GM13977 (cell line): ENCODE measurements at regions not wholly inside any gene's neighbourhood (a gene's known extent, or its start where the extent isn't known, plus 50 kb on each side); places are given as distances from the start of the nearest gene placed in this dataset.

Source experiments
- DNase-seq: peaks from one replicate; pipeline ENCODE4 v3.0.0; 2012; ENCODE audit warnings: low spot score
- in situ Hi-C: fragments of 300-500 bp; cut with MboI; formaldehyde crosslinking; loops from one replicate; pipeline ENCODE4 v1.12.0; 2022; ENCODE audit warnings: low sequenced_read_pairs, low pct_unique_long_range_greater_than_20kb, mixed read lengths, inconsistent platforms; ENCODE audit not compliant: unreplicated experiment
- TF ChIP-seq, protein P1 (sequence below): IDR thresholded peaks from 2 replicates; pipeline ENCODE4 v1.5.1; 2012; ENCODE audit warnings: mild to moderate bottlenecking, control low read depth; ENCODE audit not compliant: insufficient read depth; ENCODE audit errors: extremely low read depth, missing control alignments

DNA sequence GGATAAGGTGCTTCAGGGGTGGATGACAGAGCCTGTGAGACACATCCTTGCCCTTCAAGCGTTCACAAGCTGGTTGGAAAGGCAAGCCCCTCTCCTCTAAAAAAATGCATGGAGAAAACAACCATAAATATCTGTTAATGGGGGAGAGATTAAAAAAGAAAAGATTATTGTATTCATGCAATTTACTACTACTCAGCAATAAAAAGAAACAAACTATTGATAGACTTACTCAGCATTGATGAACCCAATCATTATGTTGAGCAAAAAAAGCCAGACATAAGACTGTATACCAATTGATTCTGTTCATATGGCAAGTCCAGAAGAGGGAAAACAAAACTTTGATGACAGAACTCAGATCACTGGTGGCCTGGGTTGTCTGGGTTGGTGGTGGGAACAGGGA, 138.7 kb upstream of the IRF2BP2 start:
- in situ Hi-C loops, result loop anchor here (25.0 kb wide), 2 partner anchors 89 to 339 kb away; no protein-coding TSS in a partner anchor
- DNase-seq, result no peak
- TF ChIP-seq, protein P1, sequence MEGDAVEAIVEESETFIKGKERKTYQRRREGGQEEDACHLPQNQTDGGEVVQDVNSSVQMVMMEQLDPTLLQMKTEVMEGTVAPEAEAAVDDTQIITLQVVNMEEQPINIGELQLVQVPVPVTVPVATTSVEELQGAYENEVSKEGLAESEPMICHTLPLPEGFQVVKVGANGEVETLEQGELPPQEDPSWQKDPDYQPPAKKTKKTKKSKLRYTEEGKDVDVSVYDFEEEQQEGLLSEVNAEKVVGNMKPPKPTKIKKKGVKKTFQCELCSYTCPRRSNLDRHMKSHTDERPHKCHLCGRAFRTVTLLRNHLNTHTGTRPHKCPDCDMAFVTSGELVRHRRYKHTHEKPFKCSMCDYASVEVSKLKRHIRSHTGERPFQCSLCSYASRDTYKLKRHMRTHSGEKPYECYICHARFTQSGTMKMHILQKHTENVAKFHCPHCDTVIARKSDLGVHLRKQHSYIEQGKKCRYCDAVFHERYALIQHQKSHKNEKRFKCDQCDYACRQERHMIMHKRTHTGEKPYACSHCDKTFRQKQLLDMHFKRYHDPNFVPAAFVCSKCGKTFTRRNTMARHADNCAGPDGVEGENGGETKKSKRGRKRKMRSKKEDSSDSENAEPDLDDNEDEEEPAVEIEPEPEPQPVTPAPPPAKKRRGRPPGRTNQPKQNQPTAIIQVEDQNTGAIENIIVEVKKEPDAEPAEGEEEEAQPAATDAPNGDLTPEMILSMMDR, result no peak

DNA sequence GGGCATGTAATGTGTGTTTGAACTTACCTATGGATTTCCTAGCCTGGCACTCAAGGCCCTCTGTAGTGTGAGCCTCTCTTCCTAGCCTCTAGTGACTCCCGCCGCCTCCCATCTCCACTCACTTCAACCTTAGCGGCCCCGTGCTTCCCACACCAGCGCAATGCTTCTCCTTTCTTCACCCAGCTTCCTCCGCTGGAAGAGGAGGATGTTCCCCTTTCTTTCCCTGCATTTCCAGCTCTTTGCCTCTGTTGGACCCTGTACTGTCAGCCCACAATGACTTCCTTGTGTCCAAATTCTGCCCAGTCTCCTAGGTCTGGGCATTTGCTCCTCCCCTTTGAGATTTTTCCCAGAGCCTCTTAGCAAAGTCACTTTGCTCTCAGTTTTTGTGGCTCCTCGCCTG, 138.1 kb upstream of the IRF2BP2 start:
- no peak for DNase-seq
- in situ Hi-C loops, result loop anchor here (25.0 kb wide), 2 partner anchors 89 to 339 kb away; no protein-coding TSS in a partner anchor
- TF ChIP-seq, protein P1, result no peak

DNA sequence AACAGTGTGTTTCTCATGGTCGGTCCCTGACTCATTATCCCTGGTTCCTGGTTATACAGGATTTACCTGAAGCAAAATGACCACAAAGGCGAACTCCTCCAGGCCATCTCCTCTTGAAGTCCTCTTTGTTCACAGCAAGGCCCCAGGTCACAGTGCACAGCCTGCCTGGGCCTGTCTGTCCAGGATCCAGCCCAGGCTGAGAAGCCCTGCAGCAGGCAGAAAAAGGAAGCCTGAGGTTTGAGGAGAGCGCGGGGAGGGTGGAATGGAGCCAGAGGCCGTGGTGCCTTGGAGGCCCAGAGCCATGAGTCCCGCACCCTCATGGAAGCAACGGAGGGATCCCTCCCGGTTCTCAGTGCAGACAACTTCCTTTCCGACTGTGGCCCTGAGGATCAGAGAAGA, 136.8 kb upstream of the IRF2BP2 start:
- in situ Hi-C loops, result loop anchor here (25.0 kb wide), 2 partner anchors 91 to 341 kb away; no protein-coding TSS in a partner anchor
- TF ChIP-seq, protein P1, result no peak
- no peak for DNase-seq

DNA sequence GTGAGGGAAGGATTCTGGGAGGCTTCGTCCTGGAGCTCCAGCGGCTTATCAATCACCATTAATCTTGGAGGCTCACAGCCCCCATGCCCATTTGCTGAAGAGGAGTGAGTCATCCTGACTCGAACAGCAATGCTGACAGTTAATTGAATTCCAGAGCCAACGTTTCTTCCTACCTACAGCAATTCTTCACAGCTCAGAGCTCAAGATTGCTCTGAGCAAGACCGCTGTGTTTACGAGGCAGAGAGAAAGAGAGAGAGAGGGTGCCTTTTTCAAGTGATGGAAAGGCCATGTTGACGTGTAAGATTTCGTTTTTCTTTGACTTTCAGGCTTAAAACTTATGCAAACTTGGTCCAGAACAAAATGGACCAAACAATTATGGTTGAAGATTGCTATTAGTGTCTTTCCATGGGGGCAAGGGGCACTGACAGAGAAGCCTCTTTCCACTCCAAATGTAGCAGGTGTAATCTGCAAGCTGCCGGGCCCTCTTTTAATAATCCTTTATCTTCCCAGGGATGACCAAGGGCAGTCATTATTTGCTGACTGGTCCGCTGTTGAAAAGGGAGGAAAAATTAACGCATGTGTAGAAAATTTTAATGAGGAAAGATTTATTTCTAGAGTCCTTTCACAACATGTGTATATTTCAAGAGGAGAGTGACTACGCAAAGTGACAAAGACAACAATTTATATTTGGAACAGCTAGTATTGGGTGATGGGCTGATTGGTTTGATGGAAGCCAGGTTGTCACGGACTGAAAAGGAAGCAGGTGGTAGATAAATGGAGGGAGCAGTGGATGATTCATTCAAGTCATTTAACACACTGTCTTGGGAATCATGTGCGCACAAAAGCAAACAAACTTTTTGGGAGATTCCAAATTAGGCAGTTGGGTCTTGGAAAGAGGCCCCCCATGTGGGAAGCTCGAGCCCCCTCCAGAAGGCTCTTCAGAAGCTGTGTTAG, 136.1 kb upstream of the IRF2BP2 start:
- TF ChIP-seq, protein P1, result no peak
- in situ Hi-C loops, result loop anchor here (25.0 kb wide), 2 partner anchors 91 to 341 kb away; no protein-coding TSS in a partner anchor
- no peak for DNase-seq

DNA sequence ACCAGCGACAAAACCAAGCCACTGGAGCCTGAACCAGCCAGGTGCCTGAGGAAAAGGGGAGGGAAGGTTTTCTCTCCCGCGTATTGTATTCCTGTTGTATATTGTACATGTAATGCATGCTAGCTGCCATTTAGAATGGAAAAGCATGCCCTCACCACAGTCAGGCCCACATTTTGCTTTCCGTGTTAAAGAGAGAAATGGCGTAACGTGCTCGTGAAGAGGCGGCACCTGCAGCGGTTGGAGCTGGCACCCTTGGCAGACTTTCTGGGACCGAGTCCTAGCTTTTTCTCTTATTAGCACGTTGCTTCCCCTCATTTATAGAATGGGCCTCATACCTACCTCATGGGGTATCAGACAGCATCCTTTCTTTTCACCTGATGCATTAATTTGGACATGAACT, 135.3 kb upstream of the IRF2BP2 start:
- TF ChIP-seq, protein P1, result no peak
- DNase-seq, result no peak
- in situ Hi-C loops, result loop anchor here (25.0 kb wide), 2 partner anchors 92 to 342 kb away; no protein-coding TSS in a partner anchor

DNA sequence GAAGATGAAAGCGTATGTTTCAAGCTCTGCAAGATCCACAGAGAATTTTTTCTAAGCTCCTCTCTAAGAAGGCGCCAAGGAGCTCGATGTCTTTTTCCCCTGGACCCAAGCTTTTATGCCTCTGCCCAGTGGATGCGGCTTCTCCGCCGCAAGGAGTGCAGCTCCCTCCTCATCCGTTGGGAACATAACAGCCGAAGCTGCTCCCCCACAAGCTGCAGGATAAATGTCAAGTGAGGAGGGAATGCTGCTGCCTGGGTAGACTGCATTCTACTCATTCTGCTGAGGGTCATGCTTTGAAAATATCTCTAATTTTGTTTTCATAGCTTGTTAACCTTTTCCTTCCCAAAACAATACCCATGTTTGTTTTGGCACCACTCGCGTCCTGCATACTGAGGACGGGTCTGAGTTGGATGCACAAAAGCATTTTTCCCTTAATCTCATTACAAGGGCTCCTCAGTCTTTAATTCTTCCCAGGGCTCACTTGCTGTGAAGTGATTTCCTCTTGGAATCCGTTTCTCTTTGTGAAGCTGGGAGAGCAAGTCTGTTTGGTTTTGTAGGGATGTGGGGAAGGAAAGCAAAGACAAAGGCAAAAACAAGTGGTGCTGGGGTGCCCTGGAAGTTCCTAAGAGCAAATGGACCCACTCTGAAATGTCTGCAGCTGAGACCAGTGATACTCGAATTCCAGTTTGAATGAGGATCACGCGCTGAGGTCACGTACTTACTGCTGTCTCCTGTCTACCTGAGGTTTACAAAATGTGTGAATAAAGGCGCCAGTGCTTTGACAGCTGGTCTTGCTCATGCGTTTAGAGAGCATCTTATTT, 134.0 kb upstream of the IRF2BP2 start:
- DNase-seq, result no peak
- in situ Hi-C loops, result loop anchor here (25.0 kb wide), 2 partner anchors 93 to 343 kb away; no protein-coding TSS in a partner anchor
- TF ChIP-seq, protein P1, result no peak
